Hematopoietic multipotent progenitor cell (in vitro differentiated cells): ENCODE measurements at regions not wholly inside any gene's neighbourhood (a gene's known extent, or its start where the extent isn't known, plus 50 kb on each side); places are given as distances from the start of the nearest gene placed in this dataset.

Source experiments
- DNase-seq, 3 donors: peaks; one replicate each; pipeline ENCODE4 v3.0.0-alpha.2; 2011 to 2015; ENCODE audit warnings: low read depth in 2 of 3, low spot score in 2 of 3

- DNase-seq, result no peak
Observed at GRCh38 chr17:62913991-62914570, 52.0 kb upstream of the TANC2 start.

GRCh38 chr17:62912363-62912762 is 53.7 kb upstream of the TANC2 start:
- DNase-seq, result no peak

- DNase-seq, result no peak
Observed at GRCh38 chr17:62911114-62911513, 54.9 kb upstream of the TANC2 start.

GRCh38 chr17:62910277-62910676 is 55.8 kb upstream of the TANC2 start:
- DNase-seq, result no peak

- no peak for DNase-seq
Observed at GRCh38 chr17:62907961-62908360, 58.1 kb upstream of the TANC2 start.

GRCh38 chr17:62906881-62907280 is 59.2 kb upstream of the TANC2 start:
- DNase-seq, result no peak

- no peak for DNase-seq
Observed at GRCh38 chr17:62905233-62905632, 60.8 kb upstream of the TANC2 start.

GRCh38 chr17:62902531-62903220 is 63.4 kb upstream of the TANC2 start:
- no peak for DNase-seq

- DNase-seq, result no peak
Observed at GRCh38 chr17:62901544-62901943, 64.5 kb upstream of the TANC2 start.

- no peak for DNase-seq
Observed at GRCh38 chr17:62900096-62900495, 65.9 kb upstream of the TANC2 start.

- DNase-seq, result no peak
Observed at GRCh38 chr17:62899361-62899760, 66.7 kb upstream of the TANC2 start.

GRCh38 chr17:62898239-62898864 is 67.7 kb upstream of the TANC2 start:
- DNase-seq, result no peak

- no peak for DNase-seq
Observed at GRCh38 chr17:62897706-62898105, 68.3 kb upstream of the TANC2 start.

GRCh38 chr17:62895320-62896301 is 70.4 kb upstream of the TANC2 start:
- no peak for DNase-seq

- DNase-seq, result peak in 2 of 3 donors; percentile 78 to 83
Observed at GRCh38 chr17:62892870-62893338, 73.1 kb upstream of the TANC2 start.

- no peak for DNase-seq
Observed at GRCh38 chr17:62892061-62892675, 73.9 kb upstream of the TANC2 start.

- DNase-seq, result no peak
Observed at GRCh38 chr17:62891659-62892058, 74.4 kb upstream of the TANC2 start.

GRCh38 chr17:62888765-62889164 is 77.3 kb upstream of the TANC2 start:
- no peak for DNase-seq

GRCh38 chr17:62888148-62888547 is 77.9 kb upstream of the TANC2 start:
- no peak for DNase-seq

GRCh38 chr17:62887437-62887836 is 78.6 kb upstream of the TANC2 start:
- DNase-seq, result no peak
